AG10803 (cell line): ENCODE measurements at regions not wholly inside any gene's neighbourhood (a gene's known extent, or its start where the extent isn't known, plus 50 kb on each side); places are given as distances from the start of the nearest gene placed in this dataset.
"Not testable (repeated sequence)": the region's sequence is repeated elsewhere in the genome, so short reads cannot be mapped to it uniquely, and the experiment has no call there.

Experiments used
- DNase-seq: peaks from one replicate; pipeline ENCODE4 v3.0.0; 2010; ENCODE audit warnings: low read depth
- H3K4me3 ChIP-seq: 2 replicates; pipeline ENCODE4 v1.5.1; 2011; ENCODE audit warnings: mild to moderate bottlenecking, low read length, control low read depth
- TF ChIP-seq, protein P1 (sequence below): conservative IDR thresholded peaks from 2 replicates; pipeline ENCODE4 v1.5.1; 2011; ENCODE audit warnings: mild to moderate bottlenecking, low read length, control low read depth, inconsistent platforms

DNA sequence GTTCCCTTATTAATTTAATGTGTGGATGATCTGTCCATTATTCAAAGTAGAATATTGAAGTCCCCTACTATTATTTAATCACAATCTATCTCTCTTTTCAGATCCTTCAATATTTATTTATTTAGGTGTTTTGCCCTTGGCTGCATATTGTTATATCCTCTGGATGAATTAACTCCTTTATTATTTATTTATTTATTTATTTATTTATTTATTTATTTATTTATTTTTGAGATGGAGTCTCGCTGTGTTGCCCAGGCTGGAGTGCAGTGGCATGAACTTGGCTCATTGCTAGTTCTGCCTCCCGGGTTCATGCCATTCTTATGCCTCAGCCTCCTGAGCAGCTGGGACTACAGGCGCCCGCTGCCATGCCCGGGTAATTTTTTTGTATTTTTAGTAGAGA lies 776.6 kb upstream of the NXPH2 start:
- no peak overlapping the region for H3K4me3 ChIP-seq
- DNase-seq, result no peak
- TF ChIP-seq, protein P1, sequence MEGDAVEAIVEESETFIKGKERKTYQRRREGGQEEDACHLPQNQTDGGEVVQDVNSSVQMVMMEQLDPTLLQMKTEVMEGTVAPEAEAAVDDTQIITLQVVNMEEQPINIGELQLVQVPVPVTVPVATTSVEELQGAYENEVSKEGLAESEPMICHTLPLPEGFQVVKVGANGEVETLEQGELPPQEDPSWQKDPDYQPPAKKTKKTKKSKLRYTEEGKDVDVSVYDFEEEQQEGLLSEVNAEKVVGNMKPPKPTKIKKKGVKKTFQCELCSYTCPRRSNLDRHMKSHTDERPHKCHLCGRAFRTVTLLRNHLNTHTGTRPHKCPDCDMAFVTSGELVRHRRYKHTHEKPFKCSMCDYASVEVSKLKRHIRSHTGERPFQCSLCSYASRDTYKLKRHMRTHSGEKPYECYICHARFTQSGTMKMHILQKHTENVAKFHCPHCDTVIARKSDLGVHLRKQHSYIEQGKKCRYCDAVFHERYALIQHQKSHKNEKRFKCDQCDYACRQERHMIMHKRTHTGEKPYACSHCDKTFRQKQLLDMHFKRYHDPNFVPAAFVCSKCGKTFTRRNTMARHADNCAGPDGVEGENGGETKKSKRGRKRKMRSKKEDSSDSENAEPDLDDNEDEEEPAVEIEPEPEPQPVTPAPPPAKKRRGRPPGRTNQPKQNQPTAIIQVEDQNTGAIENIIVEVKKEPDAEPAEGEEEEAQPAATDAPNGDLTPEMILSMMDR, result no peak

DNA sequence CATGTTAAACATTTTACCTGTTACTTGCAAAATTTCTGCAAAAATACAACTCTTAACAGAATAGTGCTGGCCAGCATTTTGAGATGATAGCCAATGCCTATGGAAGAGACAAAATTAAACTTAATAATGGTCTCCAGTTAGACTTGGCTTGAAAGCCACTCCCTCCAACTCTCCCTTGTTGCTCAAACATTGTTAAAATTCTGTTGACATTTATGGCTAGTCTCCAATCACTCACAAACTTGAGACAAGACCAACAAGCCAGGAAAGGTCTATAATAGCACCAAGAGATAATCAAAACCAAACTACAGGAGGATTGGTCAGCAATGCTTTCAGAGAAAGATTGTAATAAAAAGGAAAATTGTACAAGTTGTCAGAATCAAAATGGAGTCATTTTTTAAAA lies 770.7 kb upstream of the NXPH2 start:
- TF ChIP-seq, protein P1, result no peak
- H3K4me3 ChIP-seq, result no peak overlapping the region

DNA sequence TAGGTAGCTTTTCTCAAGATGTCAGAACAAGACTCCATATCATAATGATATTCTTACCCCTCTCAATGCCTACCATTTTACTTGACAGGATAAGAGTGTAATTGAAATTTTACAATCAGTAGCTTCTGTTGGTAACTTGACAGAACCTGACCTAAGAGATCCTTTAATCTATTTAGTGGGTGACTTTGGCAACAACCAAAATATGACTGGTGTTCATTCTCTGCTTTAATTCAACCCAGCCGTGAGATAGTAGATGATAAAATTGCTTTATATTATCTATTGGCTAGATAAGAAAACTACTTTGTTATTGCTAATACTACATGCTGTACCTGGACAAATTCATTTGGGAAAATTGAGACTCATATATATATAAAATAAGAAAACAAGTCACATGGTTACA lies 770.2 kb upstream of the NXPH2 start:
- no peak overlapping the region for H3K4me3 ChIP-seq
- TF ChIP-seq, protein P1, result no peak
- DNase-seq, result no peak

More for the DNA sequence above, 770.7 kb upstream of the NXPH2 start:
- no peak for DNase-seq

DNA sequence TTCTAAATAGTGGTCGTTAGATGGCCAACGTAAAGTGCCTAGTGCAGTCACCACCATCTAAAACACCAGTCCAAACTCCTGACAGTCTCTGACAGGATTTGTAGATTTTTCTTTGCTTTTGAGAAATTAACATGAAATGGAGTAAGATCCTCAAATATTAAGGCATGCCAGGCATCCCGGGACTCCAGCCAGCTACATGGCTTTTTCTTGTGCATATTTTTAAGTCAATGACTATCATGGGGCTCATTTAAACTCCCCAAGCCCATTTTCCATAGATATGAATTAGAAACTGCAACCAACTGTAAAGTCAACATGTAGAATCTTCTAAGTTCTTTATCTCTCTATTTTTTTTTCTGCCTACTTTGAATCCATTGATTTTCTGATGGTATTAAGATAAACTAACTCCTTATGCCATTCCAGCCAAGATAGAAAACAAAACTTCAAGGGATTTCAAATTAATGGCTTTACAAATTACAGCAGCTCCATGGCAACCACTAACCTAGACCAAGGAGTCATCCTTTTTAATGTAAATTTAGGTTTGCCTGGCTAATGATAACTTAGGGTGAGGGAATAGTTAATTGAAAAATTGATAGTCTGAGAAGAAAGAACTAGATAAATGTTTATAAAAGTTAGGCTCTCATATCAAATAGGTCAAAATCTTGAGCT lies 764.1 kb upstream of the NXPH2 start:
- TF ChIP-seq, protein P1, result no peak
- no peak overlapping the region for H3K4me3 ChIP-seq
- DNase-seq, result no peak

DNA sequence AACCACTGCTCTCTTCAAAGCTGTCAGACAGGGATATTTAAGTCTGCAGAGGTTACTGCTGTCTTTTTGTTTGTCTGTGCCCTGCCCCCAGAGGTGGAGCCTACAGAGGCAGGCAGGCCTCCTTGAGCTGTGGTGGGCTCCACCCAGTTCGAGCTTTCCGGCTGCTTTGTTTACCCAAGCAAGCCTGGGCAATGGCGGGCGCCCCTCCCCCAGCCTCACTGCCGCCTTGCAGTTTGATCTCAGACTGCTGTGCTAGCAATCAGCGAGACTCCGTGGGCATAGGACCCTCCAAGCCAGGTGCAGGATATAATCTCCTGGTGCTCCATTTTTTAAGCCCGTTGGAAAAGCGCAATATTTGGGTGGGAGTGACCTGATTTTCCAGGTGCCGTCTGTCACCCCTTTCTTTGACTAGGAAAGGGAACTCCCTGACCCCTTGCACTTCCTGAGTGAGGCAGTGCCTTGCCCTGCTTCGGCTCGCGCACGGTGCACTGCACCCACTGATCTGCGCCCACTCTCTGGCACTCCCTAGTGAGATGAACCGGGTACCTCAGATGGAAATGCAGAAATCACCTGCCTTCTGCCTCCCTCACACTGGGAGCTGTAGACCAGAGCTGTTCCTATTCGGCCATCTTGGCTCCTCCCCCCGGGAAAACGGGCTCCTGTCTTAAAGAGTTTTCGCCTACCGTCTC lies 758.3 kb upstream of the NXPH2 start:
- H3K4me3 ChIP-seq, result not testable (repeated sequence)

DNA sequence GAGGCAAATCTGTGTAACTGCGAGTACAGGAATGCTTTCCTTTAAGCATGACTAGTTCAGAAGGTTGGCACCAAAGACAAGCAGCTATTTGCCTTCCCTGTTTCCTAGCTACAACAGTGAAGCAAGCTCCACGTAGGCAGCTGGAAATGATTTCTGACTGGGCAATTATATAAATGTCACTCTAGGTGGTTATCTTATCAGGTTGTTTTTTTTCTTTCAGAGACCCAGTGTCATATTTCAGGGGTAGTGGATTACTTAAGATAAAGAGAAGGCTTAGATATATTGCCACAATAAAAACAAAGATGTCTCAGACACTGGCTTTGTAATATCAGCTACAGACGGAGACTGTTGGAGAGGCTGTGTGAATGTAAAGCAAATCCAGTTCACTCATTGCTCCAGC lies 748.9 kb upstream of the NXPH2 start:
- DNase-seq, result no peak
- no peak overlapping the region for H3K4me3 ChIP-seq
- TF ChIP-seq, protein P1, result no peak

More for the DNA sequence above, 758.3 kb upstream of the NXPH2 start:
- DNase-seq, result not testable (repeated sequence)

DNA sequence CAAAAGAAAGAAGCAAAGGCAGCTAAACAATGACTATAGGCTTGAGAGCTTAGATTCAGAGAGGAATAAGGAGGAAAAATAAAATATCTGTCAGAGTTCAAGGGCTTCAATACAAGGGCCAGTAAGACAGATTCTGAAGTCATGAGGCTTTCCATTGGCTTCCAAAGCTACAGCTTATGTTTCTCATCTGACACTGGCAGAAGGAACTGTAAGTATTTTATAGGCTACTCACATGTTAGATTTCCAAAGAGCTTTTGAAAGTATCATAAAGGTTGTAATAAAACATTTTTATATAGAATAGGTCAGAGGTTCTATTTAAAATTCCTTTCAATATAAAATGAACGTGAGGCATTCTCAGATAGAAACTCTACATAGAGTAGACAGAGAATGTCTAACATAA lies 746.6 kb upstream of the NXPH2 start:
- TF ChIP-seq, protein P1, result no peak
- DNase-seq, result no peak
- H3K4me3 ChIP-seq, result no peak overlapping the region
